Loucy (cell line): ENCODE measurements at regions not wholly inside any gene's neighbourhood (a gene's known extent, or its start where the extent isn't known, plus 50 kb on each side); places are given as distances from the start of the nearest gene placed in this dataset.

ENCODE experiments used
- H2AFZ ChIP-seq: fragments of 200-600 bp; sonication (generic); 2 replicates; pipeline ENCODE4 v1.6.0; 2016; ENCODE audit warnings: antibody characterized with exemption, mild to moderate bottlenecking, low read length, moderate library complexity
- H3F3A ChIP-seq: fragments of 200-600 bp; 2 replicates; pipeline ENCODE4 v1.6.0; 2016; ENCODE audit warnings: antibody characterized with exemption, low read depth, mild to moderate bottlenecking
- H3K27me3 ChIP-seq: fragments of 200-600 bp; sonication (generic); 2 replicates; pipeline ENCODE4 v1.6.1; 2014; ENCODE audit warnings: low read length, mild to moderate bottlenecking; ENCODE audit not compliant: insufficient read depth, poor library complexity, severe bottlenecking
- H3K36me3 ChIP-seq: fragments of 200-600 bp; sonication (generic); 2 replicates; pipeline ENCODE4 v1.6.1; 2016; ENCODE audit warnings: low read length; ENCODE audit not compliant: insufficient read depth
- H3K4me1 ChIP-seq: fragments of 200-600 bp; sonication (generic); 2 replicates; pipeline ENCODE4 v1.5.1; 2014; ENCODE audit warnings: low read length, mild to moderate bottlenecking; ENCODE audit not compliant: insufficient read depth, poor library complexity, severe bottlenecking
- H3K4me2 ChIP-seq: fragments of 200-600 bp; sonication (generic); 2 replicates; pipeline ENCODE4 v1.6.0; 2014; ENCODE audit warnings: antibody characterized with exemption, low read length, low read depth, mild to moderate bottlenecking; ENCODE audit not compliant: poor library complexity, severe bottlenecking
- H3K4me3 ChIP-seq: fragments of 200-600 bp; sonication (generic); 2 replicates; pipeline ENCODE4 v1.5.1; 2014; ENCODE audit warnings: low read length, mild to moderate bottlenecking, mixed read lengths; ENCODE audit not compliant: poor library complexity, severe bottlenecking
- H3K79me2 ChIP-seq: fragments of 200-600 bp; sonication (generic); 2 replicates; pipeline ENCODE4 v1.6.1; 2014; ENCODE audit warnings: low read length; ENCODE audit not compliant: insufficient read depth
- H3K9ac ChIP-seq: fragments of 200-600 bp; sonication (generic); 2 replicates; pipeline ENCODE4 v1.6.0; 2014; ENCODE audit warnings: mild to moderate bottlenecking, low read depth, low read length, moderate library complexity; ENCODE audit not compliant: poor library complexity, severe bottlenecking
- H3K9me2 ChIP-seq: fragments of 200-600 bp; sonication (generic); replicated peaks from 2 replicates; pipeline ENCODE4 v1.6.1; 2016; ENCODE audit warnings: low read depth, low read length, mixed read lengths
- H3K9me3 ChIP-seq: fragments of 200-600 bp; sonication (generic); 2 replicates; pipeline ENCODE4 v1.6.1; 2014; ENCODE audit warnings: mild to moderate bottlenecking, antibody characterized with exemption, low read length, low read depth; ENCODE audit not compliant: insufficient read depth
- H4K20me1 ChIP-seq: fragments of 200-600 bp; sonication (generic); 2 replicates; pipeline ENCODE4 v1.6.0; 2014; ENCODE audit warnings: antibody characterized with exemption, low read length, mild to moderate bottlenecking; ENCODE audit not compliant: insufficient read depth, poor library complexity, severe bottlenecking
- EZH2phosphoT487 ChIP-seq: fragments of 200-600 bp; IDR thresholded peaks from 2 replicates; pipeline ENCODE4 v1.6.1; 2018; ENCODE audit warnings: antibody characterized with exemption, mild to moderate bottlenecking, moderate library complexity, borderline replicate concordance
- TF ChIP-seq, protein P1 (sequence below): fragments of 200-600 bp; sonication (generic); conservative IDR thresholded peaks from 2 replicates; pipeline ENCODE4 v1.5.1; 2014; ENCODE audit warnings: mild to moderate bottlenecking, antibody characterized with exemption, low read length

DNA sequence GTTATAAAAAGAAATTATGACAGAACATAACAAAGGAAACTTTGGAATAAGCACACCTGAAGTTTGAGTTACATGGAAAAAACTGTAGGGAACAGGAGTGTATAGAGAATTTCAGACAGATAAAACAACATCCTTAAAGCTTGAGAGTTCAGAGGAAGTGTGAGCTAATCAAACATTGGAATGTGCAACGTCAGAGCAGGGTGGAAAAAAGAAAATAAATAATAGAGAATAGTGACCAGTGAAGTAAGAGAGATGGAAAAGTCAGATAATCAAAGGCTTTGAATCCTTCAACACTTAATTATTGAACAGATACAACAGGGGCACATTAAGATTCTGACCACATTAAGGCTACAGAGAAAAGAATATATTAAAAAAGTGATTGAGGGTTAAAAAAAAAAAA lies 128.5 kb upstream of the CDH10 start:
- H2AFZ ChIP-seq = no peak overlapping the region

DNA sequence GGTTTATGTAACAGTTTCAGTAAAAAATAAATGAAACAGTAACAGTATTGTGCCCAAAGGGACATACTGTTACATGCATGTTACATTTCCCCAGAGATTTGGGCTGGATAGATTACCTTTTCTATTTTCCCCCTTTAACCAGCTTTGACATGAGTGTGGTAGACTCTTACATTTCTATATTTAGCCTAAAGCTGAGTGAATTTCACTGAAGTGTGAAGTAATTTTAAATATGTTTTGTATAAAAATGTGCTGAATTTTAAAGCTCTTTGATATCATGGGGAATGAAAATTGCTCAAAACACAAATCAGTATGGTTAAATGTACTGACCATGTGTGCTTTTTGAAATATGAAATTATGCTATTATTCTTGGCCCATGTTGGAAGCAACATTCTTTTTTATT lies 122.3 kb upstream of the CDH10 start:
- Histone ChIP-seq H3K9ac (no peak overlapping the region), H3K9me2 (no peaks in the 10 kb centered on the region), H2AFZ (no peak overlapping the region), H3K9me3 (no peaks in the 10 kb centered on the region; the same call in 1 of the 2 replicates), H4K20me1 (no peaks in the 10 kb centered on the region), H3K4me1 (no peaks in the 10 kb centered on the region), H3K36me3 (no peaks in the 10 kb centered on the region), H3K4me2 (no peak overlapping the region), H3F3A (no peaks in the 10 kb centered on the region), H3K4me3 (no peak overlapping the region), H3K79me2 (no peaks in the 10 kb centered on the region), H3K27me3 (no peaks in the 10 kb centered on the region)
- TF ChIP-seq EZH2phosphoT487 = no peak
- TF ChIP-seq, protein P1, sequence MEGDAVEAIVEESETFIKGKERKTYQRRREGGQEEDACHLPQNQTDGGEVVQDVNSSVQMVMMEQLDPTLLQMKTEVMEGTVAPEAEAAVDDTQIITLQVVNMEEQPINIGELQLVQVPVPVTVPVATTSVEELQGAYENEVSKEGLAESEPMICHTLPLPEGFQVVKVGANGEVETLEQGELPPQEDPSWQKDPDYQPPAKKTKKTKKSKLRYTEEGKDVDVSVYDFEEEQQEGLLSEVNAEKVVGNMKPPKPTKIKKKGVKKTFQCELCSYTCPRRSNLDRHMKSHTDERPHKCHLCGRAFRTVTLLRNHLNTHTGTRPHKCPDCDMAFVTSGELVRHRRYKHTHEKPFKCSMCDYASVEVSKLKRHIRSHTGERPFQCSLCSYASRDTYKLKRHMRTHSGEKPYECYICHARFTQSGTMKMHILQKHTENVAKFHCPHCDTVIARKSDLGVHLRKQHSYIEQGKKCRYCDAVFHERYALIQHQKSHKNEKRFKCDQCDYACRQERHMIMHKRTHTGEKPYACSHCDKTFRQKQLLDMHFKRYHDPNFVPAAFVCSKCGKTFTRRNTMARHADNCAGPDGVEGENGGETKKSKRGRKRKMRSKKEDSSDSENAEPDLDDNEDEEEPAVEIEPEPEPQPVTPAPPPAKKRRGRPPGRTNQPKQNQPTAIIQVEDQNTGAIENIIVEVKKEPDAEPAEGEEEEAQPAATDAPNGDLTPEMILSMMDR = no peak

More for the DNA sequence above, 128.5 kb upstream of the CDH10 start:
- Histone ChIP-seq H3K9me2 (no peaks in the 10 kb centered on the region), H3K9ac (no peak overlapping the region), H3K27me3 (no peaks in the 10 kb centered on the region), H3F3A (no peaks in the 10 kb centered on the region), H3K4me1 (no peaks in the 10 kb centered on the region), H3K36me3 (no peaks in the 10 kb centered on the region), H3K79me2 (no peaks in the 10 kb centered on the region), H3K9me3 (no peaks in the 10 kb centered on the region; the same call in 1 of the 2 replicates), H4K20me1 (no peaks in the 10 kb centered on the region), H3K4me2 (no peak overlapping the region), H3K4me3 (no peak overlapping the region)
- TF ChIP-seq, protein P1 = no peak
- no peak for TF ChIP-seq EZH2phosphoT487

DNA sequence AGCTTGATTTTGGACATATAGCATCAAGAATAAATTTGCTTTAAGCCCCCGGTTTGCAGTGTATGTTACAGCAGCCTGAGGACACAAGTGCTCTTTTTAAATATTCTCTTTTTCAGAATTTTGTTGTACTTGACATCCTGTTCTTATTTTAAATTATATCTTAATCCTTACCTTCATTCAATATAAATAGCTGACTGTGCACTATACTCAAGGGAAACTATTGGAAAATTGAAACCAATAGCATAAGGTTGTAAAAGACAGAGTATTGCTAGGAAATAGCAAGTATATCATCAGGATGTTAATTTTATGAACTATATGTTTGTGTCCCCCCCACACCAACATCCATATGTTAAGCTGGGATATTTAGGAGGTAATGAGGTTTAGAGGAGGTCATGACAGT lies 120.4 kb upstream of the CDH10 start:
- H3K79me2 ChIP-seq = no peaks in the 10 kb centered on the region
- no peaks in the 10 kb centered on the region for H3K27me3 ChIP-seq
- no peaks in the 10 kb centered on the region for H4K20me1 ChIP-seq
- H3K36me3 ChIP-seq = no peaks in the 10 kb centered on the region
- H3F3A ChIP-seq = no peaks in the 10 kb centered on the region
- TF ChIP-seq, protein P1 = no peak
- no peak for TF ChIP-seq EZH2phosphoT487
- H3K9ac ChIP-seq = no peak overlapping the region
- H3K9me3 ChIP-seq = no peaks in the 10 kb centered on the region
- H3K4me3 ChIP-seq = no peak overlapping the region
- no peak overlapping the region for H3K4me2 ChIP-seq
- H3K4me1 ChIP-seq = no peaks in the 10 kb centered on the region
- no peaks in the 10 kb centered on the region for H3K9me2 ChIP-seq
- no peak overlapping the region for H2AFZ ChIP-seq
